HG02610 (cell line): ENCODE measurements at regions not wholly inside any gene's neighbourhood (a gene's known extent, or its start where the extent isn't known, plus 50 kb on each side); places are given as distances from the start of the nearest gene placed in this dataset.
A peak's percentile ranks its signal among the peaks of the same experiment; 100 is the strongest.

ENCODE experiments used
- ATAC-seq: cut with Tn5 transposase; IDR thresholded peaks from one replicate; pipeline ENCODE4 v1.9.1; 2021; ENCODE audit warnings: mild to moderate bottlenecking, moderate library complexity; ENCODE audit not compliant: unreplicated experiment

GRCh38 chr5:51449026-51449425 lies 65.8 kb downstream of the ISL1 start:
- ATAC-seq, result no peak

- ATAC-seq, result no peak
Observed at GRCh38 chr5:51452562-51452961, 69.3 kb downstream of the ISL1 start.

GRCh38 chr5:51465165-51465564 lies 81.9 kb downstream of the ISL1 start:
- no peak for ATAC-seq

GRCh38 chr5:51466214-51466613 lies 83.0 kb downstream of the ISL1 start:
- ATAC-seq, result no peak

GRCh38 chr5:51468196-51468595 lies 84.9 kb downstream of the ISL1 start:
- no peak for ATAC-seq

- ATAC-seq, result no peak
Observed at GRCh38 chr5:51471630-51472029, 88.4 kb downstream of the ISL1 start.

GRCh38 chr5:51472472-51472871 lies 89.2 kb downstream of the ISL1 start:
- ATAC-seq, result no peak

GRCh38 chr5:51475628-51476027 lies 92.4 kb downstream of the ISL1 start:
- no peak for ATAC-seq

GRCh38 chr5:51476431-51476830 lies 93.2 kb downstream of the ISL1 start:
- no peak for ATAC-seq

GRCh38 chr5:51479840-51480239 lies 96.6 kb downstream of the ISL1 start:
- ATAC-seq, result peak; percentile 83

GRCh38 chr5:51484326-51484725 lies 101.1 kb downstream of the ISL1 start:
- ATAC-seq, result no peak

GRCh38 chr5:51486158-51486557 lies 102.9 kb downstream of the ISL1 start:
- no peak for ATAC-seq

- no peak for ATAC-seq
Observed at GRCh38 chr5:51487952-51488351, 104.7 kb downstream of the ISL1 start.

- no peak for ATAC-seq
Observed at GRCh38 chr5:51488803-51489642, 105.8 kb downstream of the ISL1 start.

- no peak for ATAC-seq
Observed at GRCh38 chr5:51494821-51495220, 111.6 kb downstream of the ISL1 start.

GRCh38 chr5:51495672-51496071 lies 112.4 kb downstream of the ISL1 start:
- no peak for ATAC-seq

GRCh38 chr5:51517838-51518237 lies 134.6 kb downstream of the ISL1 start:
- no peak for ATAC-seq

GRCh38 chr5:51518607-51519006 lies 135.4 kb downstream of the ISL1 start:
- ATAC-seq, result no peak

GRCh38 chr5:51521583-51521982 lies 138.3 kb downstream of the ISL1 start:
- no peak for ATAC-seq

- no peak for ATAC-seq
Observed at GRCh38 chr5:51539232-51539631, 156.0 kb downstream of the ISL1 start.

GRCh38 chr5:51544031-51544785 lies 161.0 kb downstream of the ISL1 start:
- ATAC-seq, result no peak

- no peak for ATAC-seq
Observed at GRCh38 chr5:51556833-51557232, 173.6 kb downstream of the ISL1 start.
